ENCODE measurements at regions not wholly inside any gene's neighbourhood (a gene's known extent, or its start where the extent isn't known, plus 50 kb on each side); places are given as distances from the start of the nearest gene placed in this dataset.

DNA sequence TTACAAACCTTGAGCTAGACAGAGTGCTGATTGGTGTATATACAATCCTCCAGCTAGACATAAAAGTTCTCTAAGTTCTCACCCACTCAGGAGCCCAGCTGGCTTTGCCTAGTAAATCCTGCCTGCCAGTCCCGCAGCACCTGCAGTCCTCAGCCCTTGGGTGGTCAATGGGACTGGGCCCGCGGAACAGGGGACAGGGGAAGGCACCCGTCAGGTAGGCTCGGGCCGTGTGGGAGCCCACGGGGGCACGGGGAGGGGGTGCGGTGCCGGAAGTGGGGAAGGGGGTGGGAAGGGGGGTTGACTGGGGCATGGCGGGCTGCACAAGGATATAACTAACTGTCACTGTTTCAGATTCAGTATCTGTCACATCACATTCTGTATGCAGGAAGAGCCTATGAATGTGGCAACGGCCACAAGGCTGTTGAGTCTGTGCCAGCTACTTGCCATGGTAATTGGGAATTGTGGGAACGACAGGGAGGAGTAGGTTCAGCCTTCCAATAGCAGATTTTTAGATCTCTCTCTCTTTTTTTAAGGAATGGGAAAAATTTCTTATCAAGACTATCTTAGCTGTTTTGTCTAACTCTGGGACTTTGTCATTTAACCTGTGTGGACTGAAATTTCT is 205.1 kb upstream of the PLPP4 start:
- no peaks in the 10 kb centered on the region for H3K9me3 ChIP-seq
- no peaks in the 10 kb centered on the region for H3K27me3 ChIP-seq
- intact Hi-C loops (cut with DNase I; ENCODE audit: low total_unique reads) = no loop called here
- H3K36me3 ChIP-seq = no peaks in the 10 kb centered on the region
- TF ChIP-seq, protein P1, sequence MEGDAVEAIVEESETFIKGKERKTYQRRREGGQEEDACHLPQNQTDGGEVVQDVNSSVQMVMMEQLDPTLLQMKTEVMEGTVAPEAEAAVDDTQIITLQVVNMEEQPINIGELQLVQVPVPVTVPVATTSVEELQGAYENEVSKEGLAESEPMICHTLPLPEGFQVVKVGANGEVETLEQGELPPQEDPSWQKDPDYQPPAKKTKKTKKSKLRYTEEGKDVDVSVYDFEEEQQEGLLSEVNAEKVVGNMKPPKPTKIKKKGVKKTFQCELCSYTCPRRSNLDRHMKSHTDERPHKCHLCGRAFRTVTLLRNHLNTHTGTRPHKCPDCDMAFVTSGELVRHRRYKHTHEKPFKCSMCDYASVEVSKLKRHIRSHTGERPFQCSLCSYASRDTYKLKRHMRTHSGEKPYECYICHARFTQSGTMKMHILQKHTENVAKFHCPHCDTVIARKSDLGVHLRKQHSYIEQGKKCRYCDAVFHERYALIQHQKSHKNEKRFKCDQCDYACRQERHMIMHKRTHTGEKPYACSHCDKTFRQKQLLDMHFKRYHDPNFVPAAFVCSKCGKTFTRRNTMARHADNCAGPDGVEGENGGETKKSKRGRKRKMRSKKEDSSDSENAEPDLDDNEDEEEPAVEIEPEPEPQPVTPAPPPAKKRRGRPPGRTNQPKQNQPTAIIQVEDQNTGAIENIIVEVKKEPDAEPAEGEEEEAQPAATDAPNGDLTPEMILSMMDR (IDR thresholded peaks at IDR 0.05) = no peak
- TF ChIP-seq POLR2AphosphoS5 (IDR thresholded peaks at IDR 0.05) = no peak
- no peak for TF ChIP-seq POLR2A (IDR thresholded peaks at IDR 0.05)
- no peak overlapping the region for H3K4me3 ChIP-seq
- DNase-seq (ENCODE audit: low spot score in 2 of 2) = no peak
- no peaks in the 10 kb centered on the region for H3K4me1 ChIP-seq
- no peak overlapping the region for H3K27ac ChIP-seq

DNA sequence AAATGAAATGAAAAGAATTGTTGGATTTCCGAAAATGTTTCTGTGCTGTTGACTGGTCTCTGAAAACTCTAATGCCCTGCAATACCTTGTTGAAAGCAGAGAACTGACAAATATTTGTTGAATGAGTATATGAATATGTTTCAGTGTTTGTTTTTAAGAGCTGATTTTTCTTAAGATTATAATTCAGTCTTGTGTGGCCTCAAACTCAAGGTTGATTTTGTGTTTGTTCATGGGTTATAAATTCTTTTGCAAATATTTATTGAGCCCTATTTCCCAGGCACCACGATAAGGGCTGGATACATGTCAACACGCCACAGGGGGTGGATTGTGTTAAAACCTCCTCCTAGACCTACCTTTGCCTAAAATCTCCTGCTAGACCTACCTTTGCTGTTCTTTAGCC is 203.9 kb upstream of the PLPP4 start:
- Histone ChIP-seq H3K9me3 (no peaks in the 10 kb centered on the region), H3K4me1 (no peaks in the 10 kb centered on the region), H3K27ac (no peak overlapping the region), H3K36me3 (no peaks in the 10 kb centered on the region), H3K27me3 (no peaks in the 10 kb centered on the region), H3K4me3 (no peak overlapping the region)
- DNase-seq (ENCODE audit: low spot score in 2 of 2) = no peak
- intact Hi-C loops (cut with DNase I; ENCODE audit: low total_unique reads) = no loop called here
- TF ChIP-seq, protein P1 (IDR thresholded peaks at IDR 0.05) = no peak
- TF ChIP-seq POLR2A (IDR thresholded peaks at IDR 0.05) = no peak
- TF ChIP-seq POLR2AphosphoS5 (IDR thresholded peaks at IDR 0.05) = no peak

DNA sequence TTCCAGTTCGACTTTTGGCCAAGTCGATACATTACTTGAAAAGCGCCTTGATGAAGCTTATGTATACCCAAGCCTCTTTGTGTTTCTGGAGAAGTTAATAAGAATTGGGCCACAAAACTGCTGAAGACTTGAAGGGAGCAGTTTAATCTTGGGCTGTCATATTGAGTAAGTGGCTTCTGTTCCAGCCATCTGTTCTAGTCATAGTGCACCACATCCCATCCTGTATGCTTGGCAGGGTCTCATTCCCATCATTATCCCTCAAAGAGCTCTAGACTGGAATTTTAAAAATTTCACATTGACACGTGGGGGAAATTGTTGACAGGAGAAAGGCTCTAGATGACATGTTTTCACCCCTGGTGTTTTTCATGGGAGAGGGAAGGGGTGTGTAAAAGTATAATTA is 196.6 kb upstream of the PLPP4 start:
- no peaks in the 10 kb centered on the region for H3K36me3 ChIP-seq
- DNase-seq (ENCODE audit: low spot score in 2 of 2) = no peak
- no peak for TF ChIP-seq POLR2A (IDR thresholded peaks at IDR 0.05)
- TF ChIP-seq, protein P1 (IDR thresholded peaks at IDR 0.05) = no peak
- intact Hi-C loops (cut with DNase I; ENCODE audit: low total_unique reads) = no loop called here
- H3K4me1 ChIP-seq = no peaks in the 10 kb centered on the region
- H3K4me3 ChIP-seq = no peak overlapping the region
- H3K9me3 ChIP-seq = no peaks in the 10 kb centered on the region
- no peak overlapping the region for H3K27ac ChIP-seq
- H3K27me3 ChIP-seq = no peaks in the 10 kb centered on the region

DNA sequence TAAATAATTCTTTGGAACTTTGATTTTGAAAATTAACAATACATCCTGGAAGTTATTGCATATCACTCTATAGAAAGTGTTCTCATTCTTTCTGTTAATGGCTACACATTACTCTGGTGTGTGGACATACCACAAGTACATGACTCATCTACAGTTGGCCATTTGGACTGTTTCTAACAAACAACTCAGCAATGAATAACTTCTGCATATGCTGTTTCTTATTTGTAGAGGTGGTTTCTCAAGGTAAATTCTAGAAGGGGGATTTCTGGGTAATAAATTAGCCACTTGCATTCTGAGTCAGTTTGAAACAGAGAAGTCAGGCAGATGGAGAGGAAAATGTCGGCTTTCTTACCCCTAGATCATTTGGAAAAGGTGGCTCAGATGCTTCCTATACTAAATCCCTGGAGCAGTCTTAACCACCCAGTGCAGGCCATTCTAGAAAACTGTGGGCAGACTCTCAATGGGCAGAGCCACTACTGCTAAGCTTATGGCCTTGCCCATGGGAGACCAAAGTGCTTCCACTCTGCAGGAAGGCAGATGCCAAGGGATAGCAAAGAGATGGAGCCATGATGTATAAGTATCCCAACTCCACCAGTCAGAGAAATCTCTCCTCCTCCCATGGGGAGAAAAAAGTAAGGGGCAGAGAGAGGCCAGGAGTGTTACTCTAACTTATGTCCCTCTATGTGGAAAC is 194.0 kb upstream of the PLPP4 start:
- no peak overlapping the region for H3K27ac ChIP-seq
- no peaks in the 10 kb centered on the region for H3K36me3 ChIP-seq
- no peaks in the 10 kb centered on the region for H3K27me3 ChIP-seq
- H3K9me3 ChIP-seq = no peaks in the 10 kb centered on the region
- TF ChIP-seq POLR2A (IDR thresholded peaks at IDR 0.05) (no peak), POLR2AphosphoS5 (IDR thresholded peaks at IDR 0.05) (no peak)
- TF ChIP-seq, protein P1 (IDR thresholded peaks at IDR 0.05) = no peak
- H3K4me3 ChIP-seq = no peak overlapping the region
- no peak for DNase-seq (ENCODE audit: low spot score in 2 of 2)
- no peaks in the 10 kb centered on the region for H3K4me1 ChIP-seq
- intact Hi-C loops (cut with DNase I; ENCODE audit: low total_unique reads) = no loop called here

DNA sequence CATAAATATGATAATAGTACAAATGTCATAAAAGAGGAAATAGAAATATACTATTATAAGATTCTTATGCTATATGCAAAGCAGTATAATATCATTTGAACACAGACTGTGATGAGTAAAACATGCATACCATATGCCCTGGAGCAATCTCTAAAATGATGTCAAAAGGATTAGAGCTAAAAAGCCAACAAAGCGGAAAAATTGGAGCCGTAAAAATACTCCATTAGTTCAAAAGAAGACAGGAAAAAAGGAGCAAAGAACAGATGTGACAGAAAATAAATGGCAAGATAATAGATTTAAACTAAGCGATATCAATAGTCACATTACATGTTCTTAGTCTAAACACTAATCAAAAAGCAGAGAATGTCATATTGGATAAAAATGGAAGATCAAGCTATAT is 191.0 kb upstream of the PLPP4 start:
- Histone ChIP-seq H3K9me3 (no peaks in the 10 kb centered on the region), H3K4me1 (no peaks in the 10 kb centered on the region), H3K27ac (no peak overlapping the region), H3K4me3 (no peak overlapping the region), H3K36me3 (no peaks in the 10 kb centered on the region), H3K27me3 (no peaks in the 10 kb centered on the region)
- no peak for DNase-seq (ENCODE audit: low spot score in 2 of 2)
- no peak for TF ChIP-seq POLR2A (IDR thresholded peaks at IDR 0.05)
- TF ChIP-seq, protein P1 (IDR thresholded peaks at IDR 0.05) = no peak
- no peak for TF ChIP-seq POLR2AphosphoS5 (IDR thresholded peaks at IDR 0.05)
- intact Hi-C loops (cut with DNase I; ENCODE audit: low total_unique reads) = no loop called here
